ENCODE measurements at regions not wholly inside any gene's neighbourhood (a gene's known extent, or its start where the extent isn't known, plus 50 kb on each side); places are given as distances from the start of the nearest gene placed in this dataset.

DNA sequence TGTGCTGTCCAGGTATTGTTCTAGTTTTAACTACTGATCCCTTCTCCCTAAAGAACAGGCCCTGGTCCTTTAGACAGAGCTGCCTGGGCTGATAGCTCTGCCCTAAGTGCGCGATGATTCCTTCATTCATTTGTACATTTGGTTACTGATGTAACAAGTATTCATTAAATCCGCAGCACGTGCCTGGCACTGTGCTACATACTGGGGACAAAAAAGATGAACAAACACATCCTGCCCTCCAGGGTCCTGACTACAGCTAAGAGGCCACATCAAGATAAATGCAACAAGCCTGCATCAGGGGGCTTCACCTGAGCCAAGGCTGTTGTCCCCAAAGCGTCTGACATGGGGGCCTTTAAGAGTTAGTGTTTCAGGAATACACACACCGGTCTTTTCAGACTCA, 99.0 kb upstream of the PODXL start:
- H3K27ac ChIP-seq (ENCODE audit: low read length), result no peak overlapping the region
- BruUV-seq (replicated peaks), result no TSS peak
- ATAC-seq (no peak), DNase-seq (no peak)
- H2AFZ ChIP-seq (ENCODE audit: low read length), result no peak overlapping the region
- H3K27me3 ChIP-seq (ENCODE audit: low read length), result no peaks in the 10 kb centered on the region
- H3K4me3 ChIP-seq (ENCODE audit: low read length), result no peak overlapping the region
- H3K9me2 ChIP-seq (replicated peaks; ENCODE audit: low read length), result no peaks in the 10 kb centered on the region
- no peaks in the 10 kb centered on the region for H3K9me3 ChIP-seq (ENCODE audit: low read length)
- H3K36me3 ChIP-seq (ENCODE audit: low read depth, low read length), result no peaks in the 10 kb centered on the region
- TF ChIP-seq EZH2phosphoT487 (IDR thresholded peaks at IDR 0.05; ENCODE audit: borderline replicate concordance, low read length) (no peak), CTCF (conservative IDR thresholded peaks at IDR 0.05; ENCODE audit: low read depth, low read length) (no peak), EZH2 (IDR thresholded peaks at IDR 0.05; ENCODE audit: low read length, unreplicated experiment) (no peak)
- no peaks in the 10 kb centered on the region for H3K79me2 ChIP-seq (ENCODE audit: low read length)
- H3F3A ChIP-seq (ENCODE audit: low read length, unreplicated experiment), result no peaks in the 10 kb centered on the region
- POLR2A ChIA-PET (ENCODE audit: unreplicated experiment), result no interaction called here
- no peaks in the 10 kb centered on the region for H4K20me1 ChIP-seq (ENCODE audit: low read length)
- CTCF ChIA-PET, result interaction anchor here (0.6 kb wide), 1 partner anchor 154 kb away, joined by 3 read pairs; no protein-coding TSS in a partner anchor
- peaks cover 10% of the 10 kb centered on the region; the same call in 1 of the 2 replicates for H3K4me1 ChIP-seq (ENCODE audit: insufficient read depth, low read length)
- intact Hi-C loops (cut with micrococcal nuclease), result no loop called here
- no peak overlapping the region for H3K4me2 ChIP-seq (ENCODE audit: low read length)
- no peak overlapping the region for H3K9ac ChIP-seq (ENCODE audit: low read length)

DNA sequence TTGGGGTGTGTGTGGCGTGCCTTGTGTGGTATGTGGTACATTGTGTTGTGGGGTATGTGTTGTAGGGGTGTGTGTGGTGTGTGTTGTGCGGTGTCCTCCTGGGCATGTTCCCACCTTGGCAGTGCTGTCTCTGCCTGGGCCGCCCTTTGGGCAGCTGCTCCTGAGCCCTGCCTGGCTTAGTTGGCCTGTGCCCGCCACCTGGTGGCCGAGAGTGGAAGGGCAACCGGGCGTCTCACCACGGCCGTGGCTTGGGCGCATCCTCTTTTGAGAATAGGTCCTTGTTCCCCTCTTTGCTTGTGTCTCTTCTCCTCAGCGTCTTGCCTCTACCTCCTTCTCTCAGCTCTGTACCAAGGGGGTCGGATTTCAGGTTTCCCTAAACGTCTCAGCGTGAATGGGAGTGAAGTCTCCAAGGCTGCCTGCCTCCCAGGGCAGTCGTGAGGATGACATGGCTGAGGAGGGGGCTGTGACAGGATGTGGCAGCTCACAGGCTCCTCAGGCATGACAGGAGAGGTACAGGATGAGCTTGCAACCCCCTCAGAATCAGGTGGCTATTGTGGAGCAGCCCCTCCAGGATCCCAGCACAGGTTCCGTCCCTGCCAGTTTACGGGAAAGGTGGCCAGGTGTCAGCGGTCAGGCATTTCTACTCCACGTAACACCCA, 98.4 kb upstream of the PODXL start:
- DNase-seq, result peak; percentile 83
- no TSS peak for BruUV-seq (replicated peaks)
- TF ChIP-seq CTCF (conservative IDR thresholded peaks at IDR 0.05; ENCODE audit: low read depth, low read length), result peak; percentile 85
- no peak for TF ChIP-seq EZH2 (IDR thresholded peaks at IDR 0.05; ENCODE audit: low read length, unreplicated experiment)
- H3K9me2 ChIP-seq (replicated peaks; ENCODE audit: low read length), result no peaks in the 10 kb centered on the region
- 0 out of 2 replicates have a peak overlapping the region, but pooled peaks have one; percentile 61 for H2AFZ ChIP-seq (ENCODE audit: low read length)
- intact Hi-C loops (cut with micrococcal nuclease), result loop anchor here (1.0 kb wide), 1 partner anchor 146 kb away; no protein-coding TSS in a partner anchor
- H3K9ac ChIP-seq (ENCODE audit: low read length), result no peak overlapping the region
- ChIA-PET POLR2A (ENCODE audit: unreplicated experiment) (no interaction called here), CTCF (interaction anchor here (0.5 kb wide), 1 partner anchor 102 kb away, joined by 3 read pairs; no protein-coding TSS in a partner anchor)
- H3K4me2 ChIP-seq (ENCODE audit: low read length), result peak overlapping the region; percentile 48; the same call in 1 of the 2 replicates
- peak; percentile 95 for ATAC-seq
- H3F3A ChIP-seq (ENCODE audit: low read length, unreplicated experiment), result no peaks in the 10 kb centered on the region
- no peaks in the 10 kb centered on the region for H3K36me3 ChIP-seq (ENCODE audit: low read depth, low read length)
- no peaks in the 10 kb centered on the region for H3K27me3 ChIP-seq (ENCODE audit: low read length)
- H4K20me1 ChIP-seq (ENCODE audit: low read length), result no peaks in the 10 kb centered on the region
- H3K9me3 ChIP-seq (ENCODE audit: low read length), result no peaks in the 10 kb centered on the region
- no peak overlapping the region for H3K27ac ChIP-seq (ENCODE audit: low read length)
- no peak overlapping the region for H3K4me3 ChIP-seq (ENCODE audit: low read length)
- H3K4me1 ChIP-seq (ENCODE audit: insufficient read depth, low read length), result peaks cover 10% of the 10 kb centered on the region; the same call in 1 of the 2 replicates
- H3K79me2 ChIP-seq (ENCODE audit: low read length), result no peaks in the 10 kb centered on the region

- POLR2A ChIA-PET (ENCODE audit: unreplicated experiment), result no interaction called here
- Histone ChIP-seq H3F3A (ENCODE audit: low read length, unreplicated experiment) (no peaks in the 10 kb centered on the region), H2AFZ (ENCODE audit: low read length) (no peak overlapping the region), H3K4me1 (ENCODE audit: insufficient read depth, low read length) (peaks cover 10% of the 10 kb centered on the region; the same call in 1 of the 2 replicates), H3K79me2 (ENCODE audit: low read length) (no peaks in the 10 kb centered on the region), H3K4me2 (ENCODE audit: low read length) (no peak overlapping the region), H3K4me3 (ENCODE audit: low read length) (no peak overlapping the region), H3K9ac (ENCODE audit: low read length) (no peak overlapping the region), H3K27me3 (ENCODE audit: low read length) (no peaks in the 10 kb centered on the region), H3K36me3 (ENCODE audit: low read depth, low read length) (no peaks in the 10 kb centered on the region), H3K9me3 (ENCODE audit: low read length) (no peaks in the 10 kb centered on the region), H3K9me2 (replicated peaks; ENCODE audit: low read length) (no peaks in the 10 kb centered on the region), H4K20me1 (ENCODE audit: low read length) (no peaks in the 10 kb centered on the region), H3K27ac (ENCODE audit: low read length) (no peak overlapping the region)
- no peak for TF ChIP-seq EZH2 (IDR thresholded peaks at IDR 0.05; ENCODE audit: low read length, unreplicated experiment)
- no peak for TF ChIP-seq CTCF (conservative IDR thresholded peaks at IDR 0.05; ENCODE audit: low read depth, low read length)
- no peak for TF ChIP-seq EZH2phosphoT487 (IDR thresholded peaks at IDR 0.05; ENCODE audit: borderline replicate concordance, low read length)
- intact Hi-C loops (cut with micrococcal nuclease), result loop anchor here (1.0 kb wide), 1 partner anchor 146 kb away; no protein-coding TSS in a partner anchor
- no peak for ATAC-seq
- DNase-seq, result no peak
- no TSS peak for BruUV-seq (replicated peaks)
- CTCF ChIA-PET, result interaction anchor here (0.5 kb wide), 1 partner anchor 101 kb away, joined by 3 read pairs; no protein-coding TSS in a partner anchor
Observed at GRCh38 chr7:131654249-131654558, 97.8 kb upstream of the PODXL start.
